Keratinocyte (primary cell): ENCODE measurements at regions not wholly inside any gene's neighbourhood (a gene's known extent, or its start where the extent isn't known, plus 50 kb on each side); places are given as distances from the start of the nearest gene placed in this dataset.

Experiments used
- DNase-seq: peaks from one replicate; pipeline ENCODE4 v3.0.0-alpha.2; 2011; ENCODE audit warnings: low read depth, missing footprints, low spot score
- FAIRE-seq: peaks from 2 replicates; lab custom pipeline; 2011; peaks lifted over from hg19 to GRCh38; lab: Jason Lieb, UNC
- H2AFZ ChIP-seq: 2 replicates; pipeline ENCODE4 v1.6.0; 2012; ENCODE audit warnings: low read length, control low read depth, inconsistent platforms; ENCODE audit not compliant: control insufficient read depth
- H3K27ac ChIP-seq: 2 replicates; pipeline ENCODE4 v1.5.1; 2011; ENCODE audit warnings: low read length; ENCODE audit not compliant: control insufficient read depth, insufficient read depth
- H3K27me3 ChIP-seq: 3 replicates; pipeline ENCODE4 v1.6.0; 2011; ENCODE audit warnings: low read length; ENCODE audit not compliant: control insufficient read depth, insufficient read depth; ENCODE audit errors: extremely low read depth
- H3K36me3 ChIP-seq, 2 experiments: 2 replicates in 1 of 2; 3 replicates in 1 of 2; pipeline ENCODE4 v1.5.1; 2011; ENCODE audit warnings: low read length in 2 of 2, mild to moderate bottlenecking in 1 of 2; ENCODE audit not compliant: control insufficient read depth in 2 of 2, insufficient read depth in 2 of 2; ENCODE audit errors: extremely low read depth in 1 of 2
- H3K4me1 ChIP-seq: 3 replicates; pipeline ENCODE4 v1.5.1; 2011; ENCODE audit warnings: low read length; ENCODE audit not compliant: control insufficient read depth, insufficient read depth; ENCODE audit errors: extremely low read depth
- H3K4me2 ChIP-seq: 3 replicates; pipeline ENCODE4 v1.6.0; 2011; ENCODE audit warnings: low read depth, low read length; ENCODE audit not compliant: control insufficient read depth, insufficient read depth; ENCODE audit errors: extremely low read depth
- H3K4me3 ChIP-seq, 3 experiments: fragments of 200-600 bp in 1 of 3; sonication (generic) in 1 of 3; 2 replicates in 2 of 3; 3 replicates in 1 of 3; pipeline ENCODE4 v1.5.1; 2011 to 2016; ENCODE audit warnings: low read length in 3 of 3, mild to moderate bottlenecking in 3 of 3, control low read depth in 2 of 3, inconsistent platforms in 1 of 3, low read depth in 1 of 3, mixed read lengths in 1 of 3, mixed run types in 1 of 3, moderate library complexity in 1 of 3; ENCODE audit not compliant: control insufficient read depth in 2 of 3, insufficient read depth in 2 of 3; ENCODE audit errors: extremely low read depth in 1 of 3
- H3K79me2 ChIP-seq: 2 replicates; pipeline ENCODE4 v1.6.0; 2012; ENCODE audit warnings: low read length; ENCODE audit not compliant: control insufficient read depth, insufficient read depth
- H3K9ac ChIP-seq: 3 replicates; pipeline ENCODE4 v1.6.0; 2011; ENCODE audit warnings: low read length; ENCODE audit not compliant: control insufficient read depth, insufficient read depth; ENCODE audit errors: extremely low read depth
- H3K9me1 ChIP-seq: 3 replicates; pipeline ENCODE4 v1.6.0; 2011; ENCODE audit warnings: low read length; ENCODE audit not compliant: control insufficient read depth, insufficient read depth; ENCODE audit errors: extremely low read depth
- H3K9me3 ChIP-seq: 2 replicates; pipeline ENCODE4 v1.5.1; 2012; ENCODE audit warnings: low read depth, low read length; ENCODE audit not compliant: control insufficient read depth
- H4K20me1 ChIP-seq: 3 replicates; pipeline ENCODE4 v1.6.0; 2011; ENCODE audit warnings: low read length; ENCODE audit not compliant: control insufficient read depth, insufficient read depth; ENCODE audit errors: extremely low read depth
- CTCF ChIP-seq, 3 experiments: IDR thresholded peaks in 1 of 3; conservative IDR thresholded peaks in 1 of 3; optimal IDR thresholded peaks in 1 of 3; 2 replicates in 2 of 3; 3 replicates in 1 of 3; pipeline versions ENCODE3 to v1.5.1; 2011; ENCODE audit warnings: low read length in 3 of 3, mild to moderate bottlenecking in 3 of 3, moderate library complexity in 2 of 3, control low read depth in 1 of 3, inconsistent platforms in 1 of 3; ENCODE audit not compliant: insufficient read depth in 2 of 3; ENCODE audit errors: extremely low read depth in 1 of 3
- EZH2 ChIP-seq: IDR thresholded peaks from one replicate; pipeline ENCODE4 v1.6.1; 2012; ENCODE audit warnings: inconsistent platforms, mild to moderate bottlenecking, low read length, moderate library complexity
- dilution Hi-C: fragments of 300-500 bp; cut with MboI; formaldehyde crosslinking; loops from one replicate; pipeline ENCODE4 v1.7.0; 2020; ENCODE audit warnings: low sequenced_read_pairs; ENCODE audit not compliant: extremely low pct_ligation_motif_present

DNA sequence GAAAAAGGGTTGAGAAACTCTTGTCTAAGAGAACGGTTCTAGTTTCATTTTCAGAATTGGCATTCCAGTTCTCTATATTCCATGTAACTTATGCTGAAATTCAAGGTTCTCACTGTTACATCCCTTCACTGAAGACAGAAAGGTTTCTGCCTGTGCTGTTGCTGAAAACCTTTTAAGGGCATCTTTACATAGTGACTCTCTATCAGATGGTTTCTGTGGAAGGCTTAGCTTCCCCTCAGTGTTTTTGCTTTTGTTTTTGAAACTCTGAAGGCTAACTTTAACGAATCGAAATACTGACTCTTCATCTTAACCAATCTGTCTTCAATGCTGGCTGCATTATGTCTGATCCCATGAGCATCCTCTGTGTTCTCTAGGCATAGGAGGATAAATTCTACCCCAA lies 1286.2 kb upstream of the EYS start:
- Histone ChIP-seq H3K4me2 (no peak overlapping the region), H2AFZ (no peak overlapping the region), H3K79me2 (no peaks in the 10 kb centered on the region), H3K4me3 (no peak overlapping the region), H3K27me3 (no peaks in the 10 kb centered on the region), H3K4me1 (no peaks in the 10 kb centered on the region), H3K9ac (no peak overlapping the region), H4K20me1 (no peaks in the 10 kb centered on the region), H3K36me3 (no peaks in the 10 kb centered on the region), H3K27ac (no peak overlapping the region), H3K9me1 (no peaks in the 10 kb centered on the region), H3K9me3 (no peaks in the 10 kb centered on the region)
- dilution Hi-C loops: no loop called here
- DNase-seq (no peak), FAIRE-seq (no peak)
- TF ChIP-seq EZH2 (no peak), CTCF (optimal IDR thresholded peaks at IDR 0.05 in 1 of 3, IDR thresholded peaks at IDR 0.05 in 1 of 3, conservative IDR thresholded peaks at IDR 0.05 in 1 of 3; ENCODE audit: extremely low read depth in 1 of 3, insufficient read depth in 2 of 3, low read length in 3 of 3) (no peak)

DNA sequence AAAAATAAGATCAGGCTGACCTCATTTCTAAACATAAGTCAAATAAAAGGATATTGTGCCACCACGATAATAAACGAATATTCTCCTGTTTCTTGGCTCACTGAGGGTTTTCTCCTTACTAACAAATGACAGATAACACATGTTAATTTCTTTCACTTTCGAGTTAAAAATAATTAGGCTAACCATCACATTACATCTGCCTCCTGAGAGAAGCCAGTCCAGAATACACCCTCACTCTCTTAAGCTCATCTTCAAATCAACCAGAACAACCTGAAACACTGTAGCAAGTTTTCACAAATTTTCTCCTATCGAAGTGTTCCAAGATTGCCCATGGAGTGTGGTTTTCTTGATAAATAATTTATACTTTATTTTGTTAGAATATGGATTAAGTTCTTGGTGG lies 1285.6 kb upstream of the EYS start:
- H4K20me1 ChIP-seq: no peaks in the 10 kb centered on the region
- no peaks in the 10 kb centered on the region for H3K36me3 ChIP-seq
- no peak overlapping the region for H3K4me2 ChIP-seq
- H3K27ac ChIP-seq: no peak overlapping the region
- H3K79me2 ChIP-seq: no peaks in the 10 kb centered on the region
- no peaks in the 10 kb centered on the region for H3K9me1 ChIP-seq
- H3K27me3 ChIP-seq: no peaks in the 10 kb centered on the region
- no peak overlapping the region for H3K4me3 ChIP-seq
- H3K4me1 ChIP-seq: no peaks in the 10 kb centered on the region
- DNase-seq (no peak), FAIRE-seq (no peak)
- H3K9me3 ChIP-seq: no peaks in the 10 kb centered on the region
- H3K9ac ChIP-seq: no peak overlapping the region
- TF ChIP-seq CTCF (optimal IDR thresholded peaks at IDR 0.05 in 1 of 3, IDR thresholded peaks at IDR 0.05 in 1 of 3, conservative IDR thresholded peaks at IDR 0.05 in 1 of 3; ENCODE audit: extremely low read depth in 1 of 3, insufficient read depth in 2 of 3, low read length in 3 of 3): no peak
- no peak for TF ChIP-seq EZH2
- dilution Hi-C loops: no loop called here
- H2AFZ ChIP-seq: no peak overlapping the region
